ENCODE measurements at regions not wholly inside any gene's neighbourhood (a gene's known extent, or its start where the extent isn't known, plus 50 kb on each side); places are given as distances from the start of the nearest gene placed in this dataset.
"Not testable (repeated sequence)": the region's sequence is repeated elsewhere in the genome, so short reads cannot be mapped to it uniquely, and the experiment has no call there.

- H4K91ac ChIP-seq (ENCODE audit: insufficient read depth, low read depth, low read length); BruUV-seq (replicated peaks); H3K27me3 ChIP-seq (ENCODE audit: control insufficient read depth, insufficient read depth, low read length); H3K14ac ChIP-seq (replicated peaks; ENCODE audit: low read depth, low read length); H2BK15ac ChIP-seq (ENCODE audit: low read depth, low read length); dilution Hi-C loops (cut with HindIII; ENCODE audit: low sequenced_read_pairs, unreplicated experiment); H3K4me2 ChIP-seq (ENCODE audit: low read depth, low read length); in situ Hi-C loops (cut with MboI; ENCODE audit: low sequenced_read_pairs); CTCF ChIA-PET; H3K56ac ChIP-seq (ENCODE audit: extremely low read depth, insufficient read depth, low read length); POLR2A ChIA-PET (ENCODE audit: unreplicated experiment); H2BK5ac ChIP-seq (ENCODE audit: low read depth, low read length, poor library complexity, severe bottlenecking); H3K27ac ChIP-seq (ENCODE audit: insufficient read depth, low read length); H2AK9ac ChIP-seq (replicated peaks; ENCODE audit: low read depth, low read length, poor library complexity); H3K9me3 ChIP-seq (ENCODE audit: control insufficient read depth, insufficient read depth, low read length); H2AK5ac ChIP-seq (ENCODE audit: low read depth, low read length); H3K36me3 ChIP-seq (ENCODE audit: control insufficient read depth, insufficient read depth, low read length); H4K8ac ChIP-seq (ENCODE audit: low read depth in 2 of 2, low read length in 2 of 2); H2BK20ac ChIP-seq (ENCODE audit: low read depth, low read length); H4K5ac ChIP-seq (ENCODE audit: low read depth, low read length); H3K79me1 ChIP-seq (ENCODE audit: low read depth in 1 of 2, low read length in 2 of 2); DNase-seq; intact Hi-C loops (cut with micrococcal nuclease); H3K9ac ChIP-seq (ENCODE audit: low read depth, low read length); H3K4me1 ChIP-seq (ENCODE audit: control insufficient read depth, insufficient read depth, low read length); H3K23ac ChIP-seq (ENCODE audit: low read depth, low read length); H3K18ac ChIP-seq (ENCODE audit: low read depth, low read length); ATAC-seq (ENCODE audit: low read depth); H3K9me1 ChIP-seq (ENCODE audit: insufficient read depth, low read length); H2BK120ac ChIP-seq (ENCODE audit: low read depth, low read length); H4K20me1 ChIP-seq (ENCODE audit: insufficient read depth, low read length); H3K4ac ChIP-seq (ENCODE audit: low read depth, low read length); H3K4me3 ChIP-seq (ENCODE audit: insufficient read depth, low read depth, low read length); H2AFZ ChIP-seq (replicated peaks; ENCODE audit: low read length, poor library complexity): not testable (repeated sequence)
- WGBS, 2 experiments (ENCODE audit: extremely low coverage in 2 of 2, insufficient read length in 1 of 2): no CpG with 5 or more reads among the region's 2 CpGs
Observed at GRCh38 chr7:76941809-76942765, 90.1 kb downstream of the SPDYE17 start.

- H3K9ac ChIP-seq (ENCODE audit: low read depth, low read length); H3K27me3 ChIP-seq (ENCODE audit: control insufficient read depth, insufficient read depth, low read length); H2AK9ac ChIP-seq (replicated peaks; ENCODE audit: low read depth, low read length, poor library complexity); H3K56ac ChIP-seq (ENCODE audit: extremely low read depth, insufficient read depth, low read length); CTCF ChIA-PET; H4K91ac ChIP-seq (ENCODE audit: insufficient read depth, low read depth, low read length); H3K14ac ChIP-seq (replicated peaks; ENCODE audit: low read depth, low read length); H3K4ac ChIP-seq (ENCODE audit: low read depth, low read length); H4K20me1 ChIP-seq (ENCODE audit: insufficient read depth, low read length); H4K8ac ChIP-seq (ENCODE audit: low read depth in 2 of 2, low read length in 2 of 2); H2BK15ac ChIP-seq (ENCODE audit: low read depth, low read length); H3K27ac ChIP-seq (ENCODE audit: insufficient read depth, low read length); H2AFZ ChIP-seq (replicated peaks; ENCODE audit: low read length, poor library complexity); POLR2A ChIA-PET (ENCODE audit: unreplicated experiment); H2BK20ac ChIP-seq (ENCODE audit: low read depth, low read length); H2BK5ac ChIP-seq (ENCODE audit: low read depth, low read length, poor library complexity, severe bottlenecking); intact Hi-C loops (cut with micrococcal nuclease); H3K4me2 ChIP-seq (ENCODE audit: low read depth, low read length); dilution Hi-C loops (cut with HindIII; ENCODE audit: low sequenced_read_pairs, unreplicated experiment); H3K9me3 ChIP-seq (ENCODE audit: control insufficient read depth, insufficient read depth, low read length); H3K23ac ChIP-seq (ENCODE audit: low read depth, low read length); H3K79me1 ChIP-seq (ENCODE audit: low read depth in 1 of 2, low read length in 2 of 2); H4K5ac ChIP-seq (ENCODE audit: low read depth, low read length); in situ Hi-C loops (cut with MboI; ENCODE audit: low sequenced_read_pairs); H3K18ac ChIP-seq (ENCODE audit: low read depth, low read length); H3K4me1 ChIP-seq (ENCODE audit: control insufficient read depth, insufficient read depth, low read length); H3K36me3 ChIP-seq (ENCODE audit: control insufficient read depth, insufficient read depth, low read length); DNase-seq; H2AK5ac ChIP-seq (ENCODE audit: low read depth, low read length); BruUV-seq (replicated peaks); H3K4me3 ChIP-seq (ENCODE audit: insufficient read depth, low read depth, low read length); ATAC-seq (ENCODE audit: low read depth); H3K9me1 ChIP-seq (ENCODE audit: insufficient read depth, low read length): not testable (repeated sequence)
- H2BK120ac ChIP-seq (ENCODE audit: low read depth, low read length): peak overlapping the region; percentile 5; the same call in 1 of the 2 replicates
- WGBS, 2 experiments (ENCODE audit: extremely low coverage in 2 of 2, insufficient read length in 1 of 2): no CpG with 5 or more reads among the region's 3 CpGs
Observed at GRCh38 chr7:76937781-76938180, 94.4 kb downstream of the SPDYE17 start.

Measured in IMR-90 (cell line).